HepG2 (cell line): ENCODE measurements at regions not wholly inside any gene's neighbourhood (a gene's known extent, or its start where the extent isn't known, plus 50 kb on each side); places are given as distances from the start of the nearest gene placed in this dataset.
A peak's percentile ranks its signal among the peaks of the same experiment; 100 is the strongest.

Source experiments
- ELF1 ChIP-seq: sonication (generic); formaldehyde crosslinking; IDR thresholded peaks from 2 replicates; pipeline ENCODE4 v1.4.0; 2020; ENCODE audit warnings: missing genetic modification reagents
- GPN1 ChIP-seq: sonication (generic); formaldehyde crosslinking; IDR thresholded peaks from 2 replicates; pipeline ENCODE4 v1.5.1; 2020; ENCODE audit warnings: missing genetic modification reagents, borderline replicate concordance
- HNRNPH1 ChIP-seq: fragments of 200-400 bp; formaldehyde crosslinking; optimal IDR thresholded peaks from 2 replicates; pipeline ENCODE3; 2017; ENCODE audit warnings: mild to moderate bottlenecking, low read depth, low read length
- JARID2 ChIP-seq: sonication (generic); formaldehyde crosslinking; IDR thresholded peaks from 2 replicates; pipeline ENCODE4 v1.8.1; 2023; ENCODE audit warnings: missing genetic modification reagents, inconsistent platforms; ENCODE audit not compliant: insufficient replicate concordance
- KMT2A ChIP-seq: sonication (generic); formaldehyde crosslinking; IDR thresholded peaks from 2 replicates; pipeline ENCODE4 v1.4.0; 2020; ENCODE audit warnings: missing genetic modification reagents
- MBD4 ChIP-seq: IDR thresholded peaks from 2 replicates; pipeline ENCODE4 v1.6.1; 2012; ENCODE audit warnings: low read length, inconsistent platforms, borderline replicate concordance
- NFE2L2 ChIP-seq: fragments of 150-350 bp; IDR thresholded peaks from 2 replicates; pipeline ENCODE4 v1.6.1; 2014; ENCODE audit warnings: low read length
- NRL ChIP-seq: sonication (generic); formaldehyde crosslinking; IDR thresholded peaks from 2 replicates; pipeline ENCODE4 v1.5.0; 2020; ENCODE audit warnings: missing genetic modification reagents, mild to moderate bottlenecking, moderate library complexity, borderline replicate concordance
- RAD51 ChIP-seq: fragments of 450-650 bp; IDR thresholded peaks from 2 replicates; pipeline ENCODE4 v1.6.1; 2016; ENCODE audit warnings: borderline replicate concordance
- RORA ChIP-seq: sonication (generic); formaldehyde crosslinking; IDR thresholded peaks from 2 replicates; pipeline ENCODE4 v1.5.0; 2020; ENCODE audit warnings: mild to moderate bottlenecking, missing genetic modification reagents, moderate library complexity
- SMARCC2 ChIP-seq: fragments of 450-650 bp; IDR thresholded peaks from 2 replicates; pipeline ENCODE4 v1.6.1; 2017; ENCODE audit warnings: antibody characterized with exemption, mild to moderate bottlenecking
- SOX13 ChIP-seq, 3 experiments: fragments of 450-650 bp in 1 of 3; sonication (generic) in 1 of 3; formaldehyde crosslinking in 1 of 3; IDR thresholded peaks in 2 of 3; conservative IDR thresholded peaks in 1 of 3; 2 replicates each; pipeline versions ENCODE4 v1.5.0 to v1.6.1; 2016 to 2020; ENCODE audit warnings: antibody characterized with exemption in 1 of 3, mild to moderate bottlenecking in 1 of 3, missing compliant biosample characterization in 1 of 3, missing genetic modification reagents in 1 of 3, moderate library complexity in 1 of 3
- SP4 ChIP-seq: sonication (generic); formaldehyde crosslinking; IDR thresholded peaks from 2 replicates; pipeline ENCODE4 v1.8.1; 2023; ENCODE audit warnings: mild to moderate bottlenecking, missing genetic modification reagents
- SUZ12 ChIP-seq: fragments of 150-350 bp; IDR thresholded peaks from 2 replicates; pipeline ENCODE4 v1.6.1; 2014; ENCODE audit warnings: low read depth, low read length
- TBP ChIP-seq: sonication (generic); formaldehyde crosslinking; IDR thresholded peaks from 2 replicates; pipeline ENCODE4 v1.5.0; 2020; ENCODE audit warnings: missing genetic modification reagents
- ZBTB49 ChIP-seq: sonication (generic); formaldehyde crosslinking; IDR thresholded peaks from 2 replicates; pipeline ENCODE4 v1.4.0; 2020; ENCODE audit warnings: missing genetic modification reagents, borderline replicate concordance
- ZFP36L2 ChIP-seq: sonication (generic); formaldehyde crosslinking; IDR thresholded peaks from 2 replicates; pipeline ENCODE4 v1.4.0; 2020; ENCODE audit warnings: missing genetic modification reagents
- ZKSCAN5 ChIP-seq: sonication (generic); formaldehyde crosslinking; IDR thresholded peaks from 2 replicates; pipeline ENCODE4 v1.5.1; 2020; ENCODE audit warnings: mild to moderate bottlenecking, missing genetic modification reagents
- ZNF251 ChIP-seq: sonication (generic); formaldehyde crosslinking; IDR thresholded peaks from 2 replicates; pipeline ENCODE4 v1.9.0; 2021; ENCODE audit warnings: mild to moderate bottlenecking, missing genetic modification reagents
- ZNF33A ChIP-seq: sonication (generic); formaldehyde crosslinking; IDR thresholded peaks from 2 replicates; pipeline ENCODE4 v1.5.1; 2020; ENCODE audit warnings: missing genetic modification reagents, mild to moderate bottlenecking, moderate library complexity, borderline replicate concordance
- ZNF546 ChIP-seq: sonication (generic); formaldehyde crosslinking; conservative IDR thresholded peaks from 2 replicates; pipeline ENCODE4 v1.8.1; 2023; ENCODE audit warnings: mild to moderate bottlenecking, missing genetic modification reagents
- ZNF7 ChIP-seq: IDR thresholded peaks from 2 replicates; pipeline ENCODE4 v1.6.1; 2016; ENCODE audit warnings: missing biosample characterization, missing genetic modification reagents
- ZNF790 ChIP-seq: sonication (generic); formaldehyde crosslinking; IDR thresholded peaks from 2 replicates; pipeline ENCODE4 v1.8.0; 2022; ENCODE audit warnings: missing genetic modification reagents, mild to moderate bottlenecking, borderline replicate concordance
- ZNF883 ChIP-seq: sonication (generic); formaldehyde crosslinking; IDR thresholded peaks from 2 replicates; pipeline ENCODE4 v1.5.1; 2020; ENCODE audit warnings: mild to moderate bottlenecking, missing genetic modification reagents; ENCODE audit errors: not compliant biosample characterization
- ZSCAN20 ChIP-seq: sonication (generic); formaldehyde crosslinking; IDR thresholded peaks from 2 replicates; pipeline ENCODE4 v1.4.0; 2020; ENCODE audit warnings: missing genetic modification reagents, mild to moderate bottlenecking, borderline replicate concordance
- TF ChIP-seq, protein P1 (sequence below): sonication (generic); formaldehyde crosslinking; IDR thresholded peaks from 2 replicates; pipeline ENCODE4 v1.8.1; 2022; ENCODE audit warnings: low read depth, mild to moderate bottlenecking, missing genetic modification reagents

GRCh38 chr20:50320901-50321796, 130.5 kb downstream of the CEBPB start (continued):
- no peak; the same call in 1 of the 2 replicates for TF ChIP-seq ELF1 (CRISPR knock-in tag)
- 0 out of 2 replicates have a peak, but pooled peaks have one; percentile 40 for TF ChIP-seq SOX13 (IDR thresholded peaks at IDR 0.05)
- TF ChIP-seq SOX13 (CRISPR knock-in tag; conservative IDR thresholded peaks at IDR 0.05 in 1 of 2, IDR thresholded peaks at IDR 0.05 in 1 of 2) = peak in 1 of 2 experiments; percentile 72; a peak in 2 of 4 replicates
- no peak for TF ChIP-seq ZNF7 (CRISPR knock-in tag)
- TF ChIP-seq ZNF790 = no peak
- no peak for TF ChIP-seq SUZ12
- no peak for TF ChIP-seq JARID2 (CRISPR knock-in tag)
- TF ChIP-seq KMT2A = no peak; the same call in 1 of the 2 replicates
- TF ChIP-seq RORA (CRISPR knock-in tag) = no peak
- no peak for TF ChIP-seq ZNF251 (CRISPR knock-in tag)
- peak; percentile 85 for TF ChIP-seq ZKSCAN5 (CRISPR knock-in tag)
- TF ChIP-seq RAD51 = no peak
- TF ChIP-seq ZNF883 (CRISPR knock-in tag) = peak; percentile 94
- TF ChIP-seq ZSCAN20 (CRISPR knock-in tag) = peak; percentile 72; the same call in 1 of the 2 replicates
- TF ChIP-seq NFE2L2 = no peak
- TF ChIP-seq SP4 (CRISPR knock-in tag) = peak; percentile 65; the same call in 1 of the 2 replicates
- TF ChIP-seq ZNF33A (CRISPR knock-in tag) = no peak
- no peak for TF ChIP-seq GPN1 (CRISPR knock-in tag)
- TF ChIP-seq ZBTB49 = no peak
- TF ChIP-seq NRL (CRISPR knock-in tag) = peak; percentile 89
- TF ChIP-seq TBP (CRISPR knock-in tag) = no peak
- no peak for TF ChIP-seq SMARCC2
- TF ChIP-seq, protein P1, sequence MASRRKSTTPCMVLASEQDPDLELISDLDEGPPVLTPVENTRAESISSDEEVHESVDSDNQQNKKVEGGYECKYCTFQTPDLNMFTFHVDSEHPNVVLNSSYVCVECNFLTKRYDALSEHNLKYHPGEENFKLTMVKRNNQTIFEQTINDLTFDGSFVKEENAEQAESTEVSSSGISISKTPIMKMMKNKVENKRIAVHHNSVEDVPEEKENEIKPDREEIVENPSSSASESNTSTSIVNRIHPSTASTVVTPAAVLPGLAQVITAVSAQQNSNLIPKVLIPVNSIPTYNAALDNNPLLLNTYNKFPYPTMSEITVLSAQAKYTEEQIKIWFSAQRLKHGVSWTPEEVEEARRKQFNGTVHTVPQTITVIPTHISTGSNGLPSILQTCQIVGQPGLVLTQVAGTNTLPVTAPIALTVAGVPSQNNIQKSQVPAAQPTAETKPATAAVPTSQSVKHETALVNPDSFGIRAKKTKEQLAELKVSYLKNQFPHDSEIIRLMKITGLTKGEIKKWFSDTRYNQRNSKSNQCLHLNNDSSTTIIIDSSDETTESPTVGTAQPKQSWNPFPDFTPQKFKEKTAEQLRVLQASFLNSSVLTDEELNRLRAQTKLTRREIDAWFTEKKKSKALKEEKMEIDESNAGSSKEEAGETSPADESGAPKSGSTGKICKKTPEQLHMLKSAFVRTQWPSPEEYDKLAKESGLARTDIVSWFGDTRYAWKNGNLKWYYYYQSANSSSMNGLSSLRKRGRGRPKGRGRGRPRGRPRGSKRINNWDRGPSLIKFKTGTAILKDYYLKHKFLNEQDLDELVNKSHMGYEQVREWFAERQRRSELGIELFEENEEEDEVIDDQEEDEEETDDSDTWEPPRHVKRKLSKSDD = peak; percentile 84; the same call in 1 of the 2 replicates
- TF ChIP-seq ZNF546 (CRISPR knock-in tag) = peak; percentile 38; the same call in 1 of the 2 replicates
- no peak for TF ChIP-seq ZFP36L2 (CRISPR knock-in tag)
- TF ChIP-seq MBD4 = no peak
- peak; percentile 41 for TF ChIP-seq HNRNPH1
